HL-60 (cell line): ENCODE measurements at regions not wholly inside any gene's neighbourhood (a gene's known extent, or its start where the extent isn't known, plus 50 kb on each side); places are given as distances from the start of the nearest gene placed in this dataset.

Source experiments
- CTCF ChIP-seq: IDR thresholded peaks from one replicate; pipeline ENCODE4 v1.5.1; 2011; ENCODE audit warnings: low read length, control low read depth, inconsistent platforms; ENCODE audit not compliant: insufficient read depth
- GABPA ChIP-seq: IDR thresholded peaks from 2 replicates; pipeline ENCODE4 v1.6.1; 2012; ENCODE audit warnings: low read depth
- SPI1 ChIP-seq: IDR thresholded peaks from 2 replicates; pipeline ENCODE4 v1.6.1; 2012; ENCODE audit warnings: low read depth, mild to moderate bottlenecking, borderline replicate concordance

GRCh38 chr10:129174232-129175014 is 292.6 kb upstream of the MGMT start:
- TF ChIP-seq CTCF (no peak), GABPA (no peak), SPI1 (no peak)
